22Rv1 (cell line): ENCODE measurements at regions not wholly inside any gene's neighbourhood (a gene's known extent, or its start where the extent isn't known, plus 50 kb on each side); places are given as distances from the start of the nearest gene placed in this dataset.

Experiments used
- CTCF ChIP-seq: fragments of 450-650 bp; IDR thresholded peaks from 2 replicates; pipeline ENCODE4 v1.5.1; 2017; ENCODE audit warnings: mild to moderate bottlenecking
- ZFX ChIP-seq: fragments of 450-650 bp; IDR thresholded peaks from 2 replicates; pipeline ENCODE4 v1.6.1; 2017; ENCODE audit warnings: antibody characterized with exemption, borderline replicate concordance

GRCh38 chr9:126126807-126127206 lies 199.8 kb upstream of the MVB12B start:
- TF ChIP-seq ZFX (no peak), CTCF (no peak)
